ENCODE measurements at regions not wholly inside any gene's neighbourhood (a gene's known extent, or its start where the extent isn't known, plus 50 kb on each side); places are given as distances from the start of the nearest gene placed in this dataset.

GRCh38 chr10:120115959-120116358, 223.4 kb downstream of the SEC23IP start:
- no peak overlapping the region for H3K9ac ChIP-seq
- H3K36me3 ChIP-seq (replicated peaks in 1 of 2; ENCODE audit: control insufficient read depth in 1 of 2, insufficient read depth in 2 of 2, low read length in 1 of 2), result no peaks in the 10 kb centered on the region
- no peaks in the 10 kb centered on the region for H3K27me3 ChIP-seq (ENCODE audit: insufficient read depth)
- no peaks in the 10 kb centered on the region for H4K20me1 ChIP-seq (ENCODE audit: insufficient read depth)
- no peaks in the 10 kb centered on the region for H3K4me1 ChIP-seq (ENCODE audit: control insufficient read depth in 1 of 2, insufficient read depth in 2 of 2, low read depth in 1 of 2, low read length in 1 of 2)
- no peak overlapping the region for H3K27ac ChIP-seq (ENCODE audit: low read depth in 2 of 2, low read length in 1 of 2)
- CTCF ChIA-PET, result no interaction called here
- no peaks in the 10 kb centered on the region for H3K9me2 ChIP-seq
- TF ChIP-seq PBX3 (IDR thresholded peaks at IDR 0.05) (no peak), TEAD4 (IDR thresholded peaks at IDR 0.05; ENCODE audit: borderline replicate concordance, insufficient read depth) (no peak), REST (IDR thresholded peaks at IDR 0.05; ENCODE audit: low read depth, low read length) (no peak), CHD2 (IDR thresholded peaks at IDR 0.05; ENCODE audit: low read length, partially characterized antibody) (no peak)
- no peaks in the 10 kb centered on the region for H3K9me3 ChIP-seq
- H3K79me2 ChIP-seq (ENCODE audit: insufficient read depth), result no peaks in the 10 kb centered on the region
- no peak overlapping the region for H3K4me3 ChIP-seq (ENCODE audit: low read depth in 2 of 2, low read length in 1 of 2)
- no peak overlapping the region for H3K4me2 ChIP-seq
- DNase-seq, result no peak
- H3F3A ChIP-seq (replicated peaks; ENCODE audit: insufficient read depth), result no peaks in the 10 kb centered on the region
- WGBS (ENCODE audit: low lambda C conversion rate), result 26% methylated on average over 6 of the region's 6 CpGs
- POLR2A ChIA-PET, result interaction anchor here (0.5 kb wide), 1 partner anchor 178 kb away, joined by 3 read pairs; no protein-coding TSS in a partner anchor
- H2AFZ ChIP-seq (ENCODE audit: low read depth), result no peak overlapping the region

DNA sequence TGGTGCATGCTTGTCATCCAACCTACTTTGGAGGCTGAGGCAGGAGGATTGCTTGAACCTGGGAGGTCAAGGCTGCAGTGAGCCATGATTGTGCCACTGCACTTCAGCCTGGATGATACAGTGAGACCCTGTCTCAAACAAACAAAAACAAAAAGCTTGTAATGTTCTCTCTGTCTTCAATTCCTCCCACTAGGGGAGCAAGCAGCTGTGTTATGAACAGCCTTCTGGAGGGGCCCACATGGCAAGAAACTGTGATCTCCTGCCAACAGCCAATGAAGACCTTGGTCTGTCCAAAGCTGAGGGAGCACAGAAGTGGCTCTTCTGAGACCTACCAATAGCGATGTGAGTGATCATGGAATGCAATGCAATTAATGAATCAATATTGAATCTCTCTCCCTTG, 229.2 kb downstream of the SEC23IP start:
- Histone ChIP-seq H3K9ac (no peak overlapping the region), H3K4me1 (ENCODE audit: control insufficient read depth in 1 of 2, insufficient read depth in 2 of 2, low read depth in 1 of 2, low read length in 1 of 2) (no peaks in the 10 kb centered on the region), H3K36me3 (replicated peaks in 1 of 2; ENCODE audit: control insufficient read depth in 1 of 2, insufficient read depth in 2 of 2, low read length in 1 of 2) (no peaks in the 10 kb centered on the region), H3K4me3 (ENCODE audit: low read depth in 2 of 2, low read length in 1 of 2) (no peak overlapping the region), H4K20me1 (ENCODE audit: insufficient read depth) (no peaks in the 10 kb centered on the region), H3K9me2 (no peaks in the 10 kb centered on the region), H3K27me3 (ENCODE audit: insufficient read depth) (no peaks in the 10 kb centered on the region), H3F3A (replicated peaks; ENCODE audit: insufficient read depth) (no peaks in the 10 kb centered on the region), H2AFZ (ENCODE audit: low read depth) (no peak overlapping the region), H3K27ac (ENCODE audit: low read depth in 2 of 2, low read length in 1 of 2) (no peak overlapping the region), H3K4me2 (no peak overlapping the region), H3K9me3 (no peaks in the 10 kb centered on the region), H3K79me2 (ENCODE audit: insufficient read depth) (no peaks in the 10 kb centered on the region)
- WGBS (ENCODE audit: low lambda C conversion rate), result 50% methylated on average over 1 of the region's 1 CpG
- TF ChIP-seq USF2 (IDR thresholded peaks at IDR 0.05; ENCODE audit: borderline replicate concordance, low read depth, low read length) (no peak), NRF1 (IDR thresholded peaks at IDR 0.05; ENCODE audit: low read depth, low read length) (no peak), FOXJ3 (CRISPR knock-in tag; IDR thresholded peaks at IDR 0.05) (no peak), TEAD4 (IDR thresholded peaks at IDR 0.05; ENCODE audit: borderline replicate concordance, insufficient read depth) (no peak), CHD2 (IDR thresholded peaks at IDR 0.05; ENCODE audit: low read length, partially characterized antibody) (no peak), GATA2 (CRISPR knock-in tag; IDR thresholded peaks at IDR 0.05) (no peak)
- ChIA-PET CTCF (interaction anchor here (0.8 to 1.5 kb wide), 3 partner anchors 11 to 630 kb away, joined by 3 to 4 read pairs (median 3); no protein-coding TSS in a partner anchor), POLR2A (no interaction called here)
- DNase-seq, result no peak
